ENCODE measurements at regions not wholly inside any gene's neighbourhood (a gene's known extent, or its start where the extent isn't known, plus 50 kb on each side); places are given as distances from the start of the nearest gene placed in this dataset.

DNA sequence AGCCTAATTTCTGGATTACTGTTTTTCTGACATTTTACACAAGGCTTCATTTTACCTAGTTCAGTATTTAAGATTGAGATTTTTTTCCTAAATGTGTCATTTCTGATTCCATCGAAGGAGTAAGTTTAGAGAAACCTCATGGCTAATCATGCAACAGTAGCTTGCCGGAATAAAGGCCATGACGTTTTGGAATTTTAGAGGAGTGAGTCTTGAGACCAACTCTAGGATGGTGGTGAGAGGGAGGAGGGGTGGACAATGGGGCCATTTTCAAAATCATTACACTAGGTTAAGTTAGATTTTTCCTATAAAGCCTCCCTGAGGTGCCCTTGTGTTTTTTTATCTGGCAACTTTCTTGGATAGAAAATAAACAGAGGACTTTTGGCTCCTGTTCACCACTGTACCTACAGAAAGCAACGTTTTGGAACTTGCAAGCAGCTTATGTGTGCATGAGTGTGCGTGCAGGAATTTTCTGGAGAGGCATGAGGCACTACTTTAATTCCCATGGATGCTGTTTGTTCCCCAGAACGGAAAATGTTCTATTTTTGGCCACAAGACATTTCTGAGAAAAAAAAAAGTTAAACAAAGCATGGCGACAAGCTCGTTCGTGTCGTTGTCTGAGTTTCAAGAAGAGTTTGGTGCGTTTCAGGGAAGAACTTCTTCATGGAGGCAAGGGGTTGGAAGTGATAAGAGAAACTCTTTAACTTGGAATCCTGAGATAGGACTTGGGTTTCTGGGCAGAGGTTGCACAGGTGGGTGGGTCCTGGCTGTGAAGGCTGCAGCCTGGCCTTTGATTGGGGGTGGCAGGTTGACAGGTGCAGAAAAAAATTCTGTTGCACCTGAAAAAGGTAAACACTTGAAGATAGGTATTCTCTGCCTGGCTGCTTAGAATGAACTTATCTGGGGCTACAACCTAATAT, 178.1 kb downstream of the PTEN start:
- TF ChIP-seq TAF1 (IDR thresholded peaks at IDR 0.05; ENCODE audit: low read depth, low read length) (no peak), POLR2AphosphoS5 (IDR thresholded peaks at IDR 0.05; ENCODE audit: low read depth, low read length) (no peak), POLR2A (IDR thresholded peaks at IDR 0.05; ENCODE audit: low read depth, low read length) (no peak)

Measured in GM12891 (cell line).